Vagina (tissue), 2 donors: ENCODE measurements at regions not wholly inside any gene's neighbourhood (a gene's known extent, or its start where the extent isn't known, plus 50 kb on each side); places are given as distances from the start of the nearest gene placed in this dataset.

Experiments used
- POLR2A ChIP-seq, 2 donors: fragments of 450-650 bp; IDR thresholded peaks; one replicate each; pipeline ENCODE4 v1.6.1; 2017; ENCODE audit warnings: antibody characterized with exemption in 2 of 2, mild to moderate bottlenecking in 2 of 2, moderate library complexity in 2 of 2
- TF ChIP-seq, protein P1 (sequence below), 3 experiments: fragments of 450-650 bp in 2 of 3; fragments of 200-600 bp in 1 of 3; sonication (generic) in 1 of 3; IDR thresholded peaks; one replicate each; pipeline ENCODE4 v1.5.1; 2017 to 2019; ENCODE audit warnings: antibody characterized with exemption in 3 of 3, mild to moderate bottlenecking in 2 of 3, moderate library complexity in 2 of 3

- TF ChIP-seq, protein P1, sequence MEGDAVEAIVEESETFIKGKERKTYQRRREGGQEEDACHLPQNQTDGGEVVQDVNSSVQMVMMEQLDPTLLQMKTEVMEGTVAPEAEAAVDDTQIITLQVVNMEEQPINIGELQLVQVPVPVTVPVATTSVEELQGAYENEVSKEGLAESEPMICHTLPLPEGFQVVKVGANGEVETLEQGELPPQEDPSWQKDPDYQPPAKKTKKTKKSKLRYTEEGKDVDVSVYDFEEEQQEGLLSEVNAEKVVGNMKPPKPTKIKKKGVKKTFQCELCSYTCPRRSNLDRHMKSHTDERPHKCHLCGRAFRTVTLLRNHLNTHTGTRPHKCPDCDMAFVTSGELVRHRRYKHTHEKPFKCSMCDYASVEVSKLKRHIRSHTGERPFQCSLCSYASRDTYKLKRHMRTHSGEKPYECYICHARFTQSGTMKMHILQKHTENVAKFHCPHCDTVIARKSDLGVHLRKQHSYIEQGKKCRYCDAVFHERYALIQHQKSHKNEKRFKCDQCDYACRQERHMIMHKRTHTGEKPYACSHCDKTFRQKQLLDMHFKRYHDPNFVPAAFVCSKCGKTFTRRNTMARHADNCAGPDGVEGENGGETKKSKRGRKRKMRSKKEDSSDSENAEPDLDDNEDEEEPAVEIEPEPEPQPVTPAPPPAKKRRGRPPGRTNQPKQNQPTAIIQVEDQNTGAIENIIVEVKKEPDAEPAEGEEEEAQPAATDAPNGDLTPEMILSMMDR (IDR thresholded peaks at IDR 0.05) = no peak
- TF ChIP-seq POLR2A (IDR thresholded peaks at IDR 0.05) = no peak
Measured at GRCh38 chr3:80141557-80141956, 373.8 kb upstream of the ROBO1 start.
